GM23248 (cell line): ENCODE measurements at regions not wholly inside any gene's neighbourhood (a gene's known extent, or its start where the extent isn't known, plus 50 kb on each side); places are given as distances from the start of the nearest gene placed in this dataset.
A peak's percentile ranks its signal among the peaks of the same experiment; 100 is the strongest.

Experiments used
- DNase-seq: peaks from one replicate; pipeline ENCODE4 v3.0.0-alpha.2; 2015
- H2AFZ ChIP-seq: fragments of 200-600 bp; sonication (generic); 2 replicates; pipeline ENCODE4 v1.6.1; 2016; ENCODE audit warnings: antibody characterized with exemption
- H3F3A ChIP-seq: fragments of 200-600 bp; sonication (generic); 2 replicates; pipeline ENCODE4 v1.6.1; 2016; ENCODE audit warnings: mild to moderate bottlenecking, antibody characterized with exemption, mixed run types; ENCODE audit not compliant: insufficient read depth
- H3K27ac ChIP-seq: fragments of 200-600 bp; sonication (generic); 2 replicates; pipeline ENCODE4 v1.5.1; 2016; ENCODE audit warnings: mild to moderate bottlenecking
- H3K27me3 ChIP-seq: fragments of 200-600 bp; sonication (generic); replicated peaks from 2 replicates; pipeline ENCODE4 v1.6.1; 2016; ENCODE audit warnings: mild to moderate bottlenecking; ENCODE audit not compliant: insufficient read depth
- H3K36me3 ChIP-seq: fragments of 200-600 bp; sonication (generic); 2 replicates; pipeline ENCODE4 v1.6.1; 2016; ENCODE audit warnings: low read depth, mild to moderate bottlenecking
- H3K4me1 ChIP-seq: fragments of 200-600 bp; sonication (generic); 2 replicates; pipeline ENCODE4 v1.6.1; 2016; ENCODE audit warnings: mild to moderate bottlenecking; ENCODE audit not compliant: insufficient read depth
- H3K4me2 ChIP-seq: fragments of 200-600 bp; sonication (generic); one replicate; pipeline ENCODE4 v1.6.1; 2016; ENCODE audit warnings: mild to moderate bottlenecking; ENCODE audit not compliant: unreplicated experiment
- H3K4me3 ChIP-seq: fragments of 200-600 bp; sonication (generic); 2 replicates; pipeline ENCODE4 v1.5.1; 2016; ENCODE audit warnings: mild to moderate bottlenecking
- H3K79me2 ChIP-seq: fragments of 200-600 bp; sonication (generic); 2 replicates; pipeline ENCODE4 v1.6.1; 2016; ENCODE audit warnings: mild to moderate bottlenecking; ENCODE audit not compliant: insufficient read depth
- H3K9ac ChIP-seq: fragments of 200-600 bp; sonication (generic); 2 replicates; pipeline ENCODE4 v1.6.1; 2016; ENCODE audit warnings: mild to moderate bottlenecking
- H3K9me2 ChIP-seq: fragments of 200-600 bp; sonication (generic); 2 replicates; pipeline ENCODE4 v1.6.1; 2016; ENCODE audit warnings: mixed run types, mild to moderate bottlenecking, moderate library complexity; ENCODE audit not compliant: insufficient read depth
- H3K9me3 ChIP-seq: fragments of 200-600 bp; sonication (generic); one replicate; pipeline ENCODE4 v1.6.1; 2017; ENCODE audit warnings: low read depth
- H4K20me1 ChIP-seq: fragments of 200-600 bp; sonication (generic); 2 replicates; pipeline ENCODE4 v1.6.0; 2016; ENCODE audit not compliant: insufficient read depth
- EZH2 ChIP-seq: fragments of 200-600 bp; sonication (generic); IDR thresholded peaks from 2 replicates; pipeline ENCODE4 v1.6.1; 2018; ENCODE audit warnings: antibody characterized with exemption, mild to moderate bottlenecking; ENCODE audit not compliant: insufficient read depth, poor library complexity, severe bottlenecking
- EZH2phosphoT487 ChIP-seq: fragments of 200-600 bp; sonication (generic); IDR thresholded peaks from 2 replicates; pipeline ENCODE4 v1.6.1; 2018; ENCODE audit warnings: antibody characterized with exemption, moderate library complexity, mild to moderate bottlenecking, low read depth; ENCODE audit not compliant: insufficient read depth
- WGBS, 2 experiments: methylation state at CpG; one replicate each; pipeline ENCODE4 v1.1.6; 2015 to 2017; ENCODE audit warnings: low lambda C conversion rate in 2 of 2, low coverage in 1 of 2; ENCODE audit errors: missing lambda C conversion rate in 2 of 2; 5-methylcytosine and 5-hydroxymethylcytosine counted together
- in situ Hi-C: fragments of 300-500 bp; cut with MboI; formaldehyde crosslinking; loops from 2 replicates; pipeline ENCODE4 v1.15.0; 2020

GRCh38 chr5:153879596-153879995 is 159.1 kb downstream of the FAM114A2 start:
- Histone ChIP-seq H3K79me2 (no peaks in the 10 kb centered on the region), H3K9me2 (no peaks in the 10 kb centered on the region), H3K27me3 (no peaks in the 10 kb centered on the region), H3K27ac (no peak overlapping the region), H2AFZ (no peak overlapping the region), H3F3A (peaks cover 20% of the 10 kb centered on the region), H3K4me3 (no peak overlapping the region), H3K4me1 (peaks cover 12% of the 10 kb centered on the region), H3K4me2 (no peak overlapping the region), H3K9ac (no peak overlapping the region), H4K20me1 (no peaks in the 10 kb centered on the region), H3K36me3 (no peaks in the 10 kb centered on the region), H3K9me3 (no peaks in the 10 kb centered on the region)
- no peak for DNase-seq
- in situ Hi-C loops = no loop called here
- no peak for TF ChIP-seq EZH2phosphoT487
- TF ChIP-seq EZH2 = no peak

GRCh38 chr5:153866176-153866575 is 172.5 kb downstream of the FAM114A2 start:
- H3K36me3 ChIP-seq = no peaks in the 10 kb centered on the region
- peak; percentile 60 for DNase-seq
- no peak overlapping the region for H3K4me3 ChIP-seq
- H3K79me2 ChIP-seq = no peaks in the 10 kb centered on the region
- H3K9me3 ChIP-seq = no peaks in the 10 kb centered on the region
- TF ChIP-seq EZH2phosphoT487 = no peak
- no peak for TF ChIP-seq EZH2
- no peaks in the 10 kb centered on the region for H4K20me1 ChIP-seq
- H3K9ac ChIP-seq = no peak overlapping the region
- H3K4me1 ChIP-seq = no peaks in the 10 kb centered on the region
- in situ Hi-C loops = no loop called here
- H2AFZ ChIP-seq = no peak overlapping the region
- H3F3A ChIP-seq = no peaks in the 10 kb centered on the region
- no peak overlapping the region for H3K27ac ChIP-seq
- H3K9me2 ChIP-seq = no peaks in the 10 kb centered on the region
- 19 to 35% methylated on average over 4 of the region's 4 CpGs for WGBS, 2 experiments
- H3K4me2 ChIP-seq = no peak overlapping the region
- no peaks in the 10 kb centered on the region for H3K27me3 ChIP-seq

- H3F3A ChIP-seq = no peaks in the 10 kb centered on the region
- TF ChIP-seq EZH2 (no peak), EZH2phosphoT487 (no peak)
- H4K20me1 ChIP-seq = no peaks in the 10 kb centered on the region
- H3K9ac ChIP-seq = no peak overlapping the region
- H3K4me3 ChIP-seq = no peak overlapping the region
- in situ Hi-C loops = no loop called here
- H3K4me2 ChIP-seq = no peak overlapping the region
- no peaks in the 10 kb centered on the region for H3K9me3 ChIP-seq
- no peaks in the 10 kb centered on the region for H3K27me3 ChIP-seq
- no peak for DNase-seq
- H2AFZ ChIP-seq = no peak overlapping the region
- H3K9me2 ChIP-seq = no peaks in the 10 kb centered on the region
- no peaks in the 10 kb centered on the region for H3K36me3 ChIP-seq
- WGBS, 2 experiments = 23 to 25% methylated on average over 2 of the region's 2 CpGs
- no peaks in the 10 kb centered on the region for H3K4me1 ChIP-seq
- no peaks in the 10 kb centered on the region for H3K79me2 ChIP-seq
- H3K27ac ChIP-seq = no peak overlapping the region
Measured at GRCh38 chr5:153865016-153865415, 173.7 kb downstream of the FAM114A2 start.

GRCh38 chr5:153863951-153864350 is 174.8 kb downstream of the FAM114A2 start:
- Histone ChIP-seq H3K4me1 (no peaks in the 10 kb centered on the region), H2AFZ (no peak overlapping the region), H3K9me3 (no peaks in the 10 kb centered on the region), H3K9ac (no peak overlapping the region), H3K9me2 (no peaks in the 10 kb centered on the region), H4K20me1 (no peaks in the 10 kb centered on the region), H3K4me3 (no peak overlapping the region), H3K36me3 (no peaks in the 10 kb centered on the region), H3F3A (no peaks in the 10 kb centered on the region), H3K4me2 (no peak overlapping the region), H3K27me3 (no peaks in the 10 kb centered on the region), H3K79me2 (no peaks in the 10 kb centered on the region), H3K27ac (no peak overlapping the region)
- TF ChIP-seq EZH2 (no peak), EZH2phosphoT487 (no peak)
- DNase-seq = no peak
- whole genome bisulfite sequencing, 2 experiments = 47 to 48% methylated on average over 2 of the region's 2 CpGs
- in situ Hi-C loops = no loop called here
